Retina (tissue), 1 donor: ENCODE measurements at regions not wholly inside any gene's neighbourhood (a gene's known extent, or its start where the extent isn't known, plus 50 kb on each side); places are given as distances from the start of the nearest gene placed in this dataset.

Source experiments
- DNase-seq: peaks from one replicate; pipeline ENCODE4 v3.0.0-alpha.2; 2016

- no peak for DNase-seq
Observed at GRCh38 chr5:96243862-96244261, 189.2 kb downstream of the PCSK1 start.

GRCh38 chr5:96243203-96243602 is 189.8 kb downstream of the PCSK1 start:
- DNase-seq = no peak

- DNase-seq = no peak
Observed at GRCh38 chr5:96242571-96242970, 190.5 kb downstream of the PCSK1 start.

DNA sequence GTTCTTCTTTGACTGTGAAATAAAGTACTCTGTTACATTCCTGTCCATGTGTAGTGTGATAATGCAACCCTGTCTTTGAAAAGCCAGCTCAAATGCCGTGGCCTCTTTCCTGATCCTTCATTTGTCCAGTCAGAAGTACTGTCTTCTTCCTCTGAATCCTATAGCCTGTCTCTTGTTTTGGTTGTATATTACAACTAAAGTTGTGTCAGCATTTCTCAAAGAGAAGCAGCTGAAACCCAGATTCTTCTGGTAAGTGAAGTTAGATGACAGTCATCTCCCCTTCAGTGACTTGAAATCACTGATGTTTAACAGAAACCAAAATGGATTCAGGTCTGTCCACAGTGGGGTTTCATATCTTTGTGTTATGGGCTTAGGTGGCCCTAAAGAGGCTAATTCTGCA is 196.2 kb downstream of the PCSK1 start:
- DNase-seq = no peak

DNA sequence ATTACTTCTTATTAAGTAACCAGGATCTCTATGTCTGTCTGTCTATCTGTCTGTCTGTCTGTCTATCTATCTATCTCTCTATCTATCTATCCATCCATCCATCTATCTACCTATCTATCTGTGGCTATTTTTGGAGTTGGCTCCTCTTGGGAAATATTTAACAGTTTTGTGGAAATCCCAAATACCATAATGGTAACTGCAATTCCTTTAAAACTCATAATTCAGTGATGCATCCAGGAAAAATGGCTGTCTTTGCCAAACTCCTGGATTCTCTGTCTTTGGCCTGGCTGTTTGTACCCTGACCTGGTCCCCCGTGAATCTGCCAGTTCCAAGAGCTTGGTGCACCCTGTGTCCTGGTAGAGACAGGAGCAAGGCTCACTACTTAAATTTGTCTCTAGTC is 197.0 kb downstream of the PCSK1 start:
- no peak for DNase-seq

DNA sequence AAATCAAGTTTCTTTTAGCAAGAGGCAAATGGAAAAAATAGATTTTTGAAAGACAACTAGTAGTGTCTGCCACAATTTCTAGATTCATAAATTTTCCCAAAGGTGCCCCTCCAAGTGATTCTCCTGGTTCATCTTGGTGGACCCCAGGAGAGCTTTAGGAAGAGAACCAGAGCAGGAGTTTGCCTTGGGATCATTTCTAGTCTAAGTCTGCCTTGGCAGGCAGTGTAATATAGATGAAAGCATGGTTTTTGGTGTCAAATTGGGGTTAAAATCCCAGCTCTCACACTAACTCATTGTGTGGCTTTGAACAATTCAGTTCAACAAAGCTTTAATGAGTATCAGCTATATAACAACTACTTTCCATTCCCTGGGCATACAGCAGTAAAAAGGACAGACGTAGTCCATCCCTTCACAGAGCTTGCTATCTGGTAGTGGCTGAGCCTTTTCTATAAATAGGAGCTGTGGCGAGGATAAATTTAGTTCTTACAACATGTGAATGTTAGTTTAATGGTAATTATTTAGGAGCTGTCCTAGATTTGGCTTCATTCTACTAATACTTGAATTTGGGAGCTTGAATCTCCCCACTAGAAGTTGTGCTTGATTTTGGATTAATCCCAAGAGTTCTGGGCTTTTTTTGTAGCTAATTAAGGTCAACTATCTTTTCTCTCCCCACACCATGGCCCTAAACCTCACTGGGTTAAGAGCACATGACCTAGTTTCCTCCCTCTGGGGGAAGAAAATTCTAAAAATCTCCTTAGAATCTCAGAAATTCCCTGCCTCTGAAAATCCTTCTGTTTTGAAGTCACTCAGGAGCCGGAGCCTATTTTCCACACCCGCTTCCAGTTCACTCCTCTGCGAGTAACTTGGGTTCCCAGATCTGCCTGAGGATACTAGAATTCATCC is 197.8 kb downstream of the PCSK1 start:
- no peak for DNase-seq

GRCh38 chr5:96232602-96233001 is 200.4 kb downstream of the PCSK1 start:
- DNase-seq = no peak

DNA sequence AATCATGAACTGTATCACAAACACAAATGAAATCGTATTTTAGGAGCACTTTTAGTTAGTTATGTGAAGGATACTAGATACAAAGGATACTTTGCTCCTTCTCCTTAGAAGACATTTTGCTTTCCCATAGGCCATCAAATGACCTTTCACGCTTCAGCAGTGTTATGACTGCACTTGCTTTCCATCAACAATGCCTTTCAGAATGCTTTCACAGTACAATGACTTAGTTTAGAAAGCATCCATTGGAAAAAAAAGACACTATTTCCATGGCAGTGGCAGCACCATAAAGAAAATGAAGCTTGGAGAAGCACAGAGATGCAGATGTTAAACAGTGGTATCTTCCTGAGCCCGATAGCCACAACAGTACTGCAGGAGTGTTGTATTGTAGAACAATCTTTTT is 203.9 kb downstream of the PCSK1 start:
- peak; percentile 22 for DNase-seq

GRCh38 chr5:96228408-96228807 is 204.6 kb downstream of the PCSK1 start:
- DNase-seq = no peak

GRCh38 chr5:96227957-96228356 is 205.1 kb downstream of the PCSK1 start:
- no peak for DNase-seq

GRCh38 chr5:96226941-96227552 is 206.0 kb downstream of the PCSK1 start:
- no peak for DNase-seq

GRCh38 chr5:96222129-96222528 is 210.9 kb downstream of the PCSK1 start:
- no peak for DNase-seq

DNA sequence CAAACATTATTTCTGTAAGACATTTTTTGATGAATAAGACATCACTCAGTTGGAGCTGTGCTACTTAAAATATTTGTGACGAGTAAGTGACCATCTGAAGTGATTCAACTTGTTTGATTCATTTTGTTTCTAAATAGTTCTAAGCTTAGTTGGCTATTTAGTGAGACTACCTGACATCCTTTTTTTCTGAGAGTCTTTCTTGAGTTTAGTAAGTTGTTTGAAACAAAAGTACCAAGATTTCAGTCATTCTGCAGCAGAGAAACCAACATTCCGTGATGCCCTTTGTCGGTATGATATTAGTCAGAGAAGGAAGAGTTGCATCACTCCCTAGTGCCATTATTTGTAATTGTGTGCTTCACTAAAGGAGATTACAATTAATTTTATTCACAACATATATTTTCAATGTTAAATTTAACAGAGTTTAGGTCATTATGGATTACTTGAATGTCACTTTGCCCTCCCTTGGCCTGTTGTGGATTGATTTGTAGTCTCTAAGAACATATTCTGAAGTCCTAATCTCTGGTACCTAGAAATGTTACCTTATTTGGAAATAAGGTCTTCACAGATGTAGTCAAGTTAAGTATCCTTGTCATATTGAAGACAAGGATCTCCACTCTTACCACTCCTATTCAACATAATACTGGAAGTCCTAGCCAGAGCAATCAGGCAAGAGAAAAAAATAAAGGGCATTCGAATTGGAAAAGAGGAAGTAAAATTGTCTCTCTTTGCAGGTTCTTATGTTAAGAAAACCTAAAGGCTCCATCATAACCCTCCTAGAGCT is 212.2 kb downstream of the PCSK1 start:
- DNase-seq = no peak

GRCh38 chr5:96219580-96220281 is 213.3 kb downstream of the PCSK1 start:
- DNase-seq = no peak

GRCh38 chr5:96218653-96219052 is 214.4 kb downstream of the PCSK1 start:
- DNase-seq = no peak

- DNase-seq = no peak
Observed at GRCh38 chr5:96214442-96215197, 218.4 kb downstream of the PCSK1 start.

DNA sequence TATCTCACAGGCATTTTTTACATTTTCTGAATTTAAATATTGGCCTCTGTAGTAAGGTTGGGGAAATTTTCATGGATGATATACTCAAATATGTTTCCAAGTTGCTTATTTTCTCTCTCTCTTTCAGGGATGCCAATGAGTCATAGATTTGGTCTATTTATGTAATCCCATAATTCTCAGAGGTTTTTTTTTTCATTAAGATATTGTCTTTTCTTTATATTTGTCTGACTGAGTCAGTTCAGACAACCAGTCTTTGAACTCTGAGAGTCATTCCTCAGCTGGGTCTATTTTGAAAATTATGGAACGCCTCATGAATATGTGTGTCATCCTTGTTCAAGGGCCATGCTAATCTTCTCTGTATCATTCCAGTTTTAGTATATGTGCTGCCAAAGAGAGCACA is 223.2 kb downstream of the PCSK1 start:
- no peak for DNase-seq

DNA sequence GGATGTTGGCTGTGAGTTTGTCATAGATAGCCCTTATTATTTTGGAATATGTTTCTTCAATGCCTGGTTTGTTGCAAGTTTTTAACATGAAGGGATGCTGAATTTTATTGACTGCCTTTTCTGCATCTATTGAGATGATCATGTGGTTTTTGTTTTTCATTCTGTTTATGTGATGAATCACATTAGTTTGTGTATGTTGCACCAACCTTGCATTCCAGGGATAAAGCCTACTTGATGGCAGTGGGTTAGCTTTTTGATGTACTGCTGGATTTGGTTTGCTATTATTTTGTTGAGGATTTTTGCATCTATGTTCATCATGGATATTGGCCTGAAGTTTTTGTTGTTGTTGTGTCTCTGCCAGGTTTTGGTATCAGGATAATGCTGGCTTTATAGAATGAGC is 225.6 kb downstream of the PCSK1 start:
- no peak for DNase-seq

GRCh38 chr5:96203761-96204160 is 229.3 kb downstream of the PCSK1 start:
- no peak for DNase-seq

DNA sequence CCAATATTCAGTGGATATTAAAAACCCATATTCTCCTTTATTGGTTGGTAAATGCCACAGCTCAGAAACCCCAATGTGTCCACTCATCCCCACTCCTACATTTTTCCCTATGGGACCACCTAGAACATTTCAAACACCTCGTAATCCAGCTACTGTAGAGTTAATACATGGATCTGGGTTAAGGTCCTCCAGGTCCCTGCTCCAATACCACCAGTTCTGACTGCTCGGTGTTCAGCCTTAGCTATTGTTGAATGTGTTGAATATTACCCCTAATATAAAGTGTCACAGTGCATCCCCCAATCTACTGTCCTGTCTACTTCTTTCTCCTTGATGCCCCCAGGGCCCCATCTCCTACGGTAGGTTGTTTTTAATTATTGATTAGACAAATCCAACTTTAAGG is 231.5 kb downstream of the PCSK1 start:
- DNase-seq = no peak

GRCh38 chr5:96200641-96201040 is 232.4 kb downstream of the PCSK1 start:
- DNase-seq = no peak

- no peak for DNase-seq
Observed at GRCh38 chr5:96199713-96200183, 233.3 kb downstream of the PCSK1 start.
